Parathyroid adenoma (tissue), 2 donors: ENCODE measurements at regions not wholly inside any gene's neighbourhood (a gene's known extent, or its start where the extent isn't known, plus 50 kb on each side); places are given as distances from the start of the nearest gene placed in this dataset.

Experiments used
- H2AFZ ChIP-seq: fragments of 300-600 bp; sonication (generic); one replicate; pipeline ENCODE4 v1.7.0; 2017; ENCODE audit warnings: antibody characterized with exemption, mild to moderate bottlenecking
- H3K27ac ChIP-seq: fragments of 300-600 bp; sonication (generic); one replicate; pipeline ENCODE4 v1.7.0; 2017
- H3K27me3 ChIP-seq: fragments of 300-600 bp; sonication (generic); one replicate; pipeline ENCODE4 v1.7.0; 2017; ENCODE audit warnings: low read length; ENCODE audit not compliant: control insufficient read depth, insufficient read depth
- H3K36me3 ChIP-seq: fragments of 300-600 bp; sonication (generic); one replicate; pipeline ENCODE4 v1.7.0; 2017; ENCODE audit warnings: low read length; ENCODE audit not compliant: control insufficient read depth, insufficient read depth
- H3K4me1 ChIP-seq: fragments of 300-600 bp; sonication (generic); one replicate; pipeline ENCODE4 v1.7.0; 2017; ENCODE audit warnings: control low read depth
- H3K4me2 ChIP-seq: fragments of 300-600 bp; sonication (generic); one replicate; pipeline ENCODE4 v1.7.0; 2017; ENCODE audit warnings: low read length
- H3K4me3 ChIP-seq: fragments of 300-600 bp; sonication (generic); one replicate; pipeline ENCODE4 v1.7.0; 2017; ENCODE audit warnings: low read depth, low read length
- H3K79me2 ChIP-seq: fragments of 300-600 bp; sonication (generic); one replicate; pipeline ENCODE4 v1.7.0; 2017; ENCODE audit warnings: control low read depth
- H3K9ac ChIP-seq: fragments of 300-600 bp; sonication (generic); one replicate; pipeline ENCODE4 v1.7.0; 2017; ENCODE audit warnings: mild to moderate bottlenecking
- H3K9me3 ChIP-seq: fragments of 300-600 bp; sonication (generic); one replicate; pipeline ENCODE4 v1.7.0; 2017; ENCODE audit warnings: low read length; ENCODE audit not compliant: control insufficient read depth
- TF ChIP-seq, protein P1 (sequence below): fragments of 300-600 bp; sonication (generic); IDR thresholded peaks from one replicate; pipeline ENCODE4 v1.7.0; 2017; ENCODE audit warnings: antibody characterized with exemption, mild to moderate bottlenecking
- donor health status: primary hyperparathyroidism.

DNA sequence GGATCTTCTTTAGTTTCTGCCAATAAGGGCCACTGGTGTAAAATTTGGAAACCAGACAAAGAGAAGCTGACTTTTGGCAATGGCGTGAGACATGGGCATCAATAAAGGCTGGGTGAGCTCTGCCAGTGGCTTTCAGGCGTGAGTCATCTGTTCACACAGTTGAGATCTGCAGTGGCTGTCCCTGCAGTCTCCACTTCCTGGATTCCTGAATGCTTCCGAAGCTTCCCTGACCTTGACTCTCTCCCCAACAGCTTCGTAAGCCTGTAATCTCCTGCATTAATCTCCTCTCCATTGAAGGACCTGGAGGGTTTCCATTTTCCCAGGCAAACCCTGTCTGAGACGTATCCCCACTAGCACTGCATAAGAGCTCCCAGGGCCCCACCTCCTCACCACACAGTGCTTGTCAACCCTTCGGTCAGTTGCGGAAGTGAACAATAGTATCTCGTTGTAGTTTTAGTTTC lies 574.7 kb downstream of the TBC1D22A start:
- Histone ChIP-seq H3K4me1 (no peaks in the 10 kb centered on the region), H3K27me3 (no peaks in the 10 kb centered on the region), H3K9me3 (no peaks in the 10 kb centered on the region), H3K27ac (no peak overlapping the region), H3K9ac (no peak overlapping the region), H3K4me3 (no peak overlapping the region), H2AFZ (no peak overlapping the region), H3K36me3 (no peaks in the 10 kb centered on the region), H3K4me2 (no peak overlapping the region), H3K79me2 (no peaks in the 10 kb centered on the region)
- TF ChIP-seq, protein P1, sequence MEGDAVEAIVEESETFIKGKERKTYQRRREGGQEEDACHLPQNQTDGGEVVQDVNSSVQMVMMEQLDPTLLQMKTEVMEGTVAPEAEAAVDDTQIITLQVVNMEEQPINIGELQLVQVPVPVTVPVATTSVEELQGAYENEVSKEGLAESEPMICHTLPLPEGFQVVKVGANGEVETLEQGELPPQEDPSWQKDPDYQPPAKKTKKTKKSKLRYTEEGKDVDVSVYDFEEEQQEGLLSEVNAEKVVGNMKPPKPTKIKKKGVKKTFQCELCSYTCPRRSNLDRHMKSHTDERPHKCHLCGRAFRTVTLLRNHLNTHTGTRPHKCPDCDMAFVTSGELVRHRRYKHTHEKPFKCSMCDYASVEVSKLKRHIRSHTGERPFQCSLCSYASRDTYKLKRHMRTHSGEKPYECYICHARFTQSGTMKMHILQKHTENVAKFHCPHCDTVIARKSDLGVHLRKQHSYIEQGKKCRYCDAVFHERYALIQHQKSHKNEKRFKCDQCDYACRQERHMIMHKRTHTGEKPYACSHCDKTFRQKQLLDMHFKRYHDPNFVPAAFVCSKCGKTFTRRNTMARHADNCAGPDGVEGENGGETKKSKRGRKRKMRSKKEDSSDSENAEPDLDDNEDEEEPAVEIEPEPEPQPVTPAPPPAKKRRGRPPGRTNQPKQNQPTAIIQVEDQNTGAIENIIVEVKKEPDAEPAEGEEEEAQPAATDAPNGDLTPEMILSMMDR, result no peak

DNA sequence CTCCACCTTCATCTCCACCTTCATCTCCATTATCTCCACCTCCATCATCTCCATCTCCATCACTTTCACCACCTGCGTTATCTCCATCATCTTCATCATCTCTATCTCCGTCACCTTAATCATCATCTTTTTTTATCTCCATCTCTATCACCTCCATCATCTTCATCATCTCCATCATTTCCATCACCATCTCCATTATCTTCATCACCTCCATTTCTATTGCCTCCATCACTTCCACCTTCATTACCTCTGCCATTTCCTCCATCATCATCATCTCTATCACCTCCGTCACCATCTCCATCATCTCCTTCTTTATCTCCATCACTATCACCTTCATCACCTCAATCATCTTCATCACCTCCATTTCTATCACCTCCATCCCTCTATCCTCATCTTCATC lies 573.5 kb downstream of the TBC1D22A start:
- H3K27ac ChIP-seq, result no peak overlapping the region
- H3K79me2 ChIP-seq, result no peaks in the 10 kb centered on the region
- TF ChIP-seq, protein P1, result no peak
- no peak overlapping the region for H3K4me2 ChIP-seq
- H3K4me3 ChIP-seq, result no peak overlapping the region
- no peaks in the 10 kb centered on the region for H3K27me3 ChIP-seq
- no peak overlapping the region for H2AFZ ChIP-seq
- H3K36me3 ChIP-seq, result no peaks in the 10 kb centered on the region
- H3K9me3 ChIP-seq, result no peaks in the 10 kb centered on the region
- H3K9ac ChIP-seq, result no peak overlapping the region
- H3K4me1 ChIP-seq, result no peaks in the 10 kb centered on the region

DNA sequence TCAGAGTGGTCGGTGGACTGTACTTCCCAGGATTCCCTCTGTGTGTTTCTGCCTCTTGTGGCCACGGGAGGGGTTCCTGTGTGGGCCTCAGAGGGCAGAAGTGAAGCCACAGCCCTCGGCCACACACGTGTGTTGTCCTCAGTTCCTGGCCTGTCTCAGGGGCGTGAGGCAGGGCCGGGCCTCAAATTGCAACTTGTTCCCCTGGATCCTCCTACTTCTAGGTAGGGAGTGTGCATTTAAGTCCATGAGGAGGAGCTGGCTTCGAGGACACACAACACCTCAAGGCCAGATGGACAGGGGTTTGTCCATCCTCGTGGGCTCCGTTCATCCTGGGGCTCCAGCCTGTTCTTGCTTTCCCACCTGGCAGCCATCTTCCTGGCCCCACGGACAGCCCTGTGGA lies 573.0 kb downstream of the TBC1D22A start:
- H2AFZ ChIP-seq, result no peak overlapping the region
- H3K9me3 ChIP-seq, result no peaks in the 10 kb centered on the region
- H3K4me2 ChIP-seq, result no peak overlapping the region
- H3K4me1 ChIP-seq, result no peaks in the 10 kb centered on the region
- H3K36me3 ChIP-seq, result no peaks in the 10 kb centered on the region
- no peak overlapping the region for H3K27ac ChIP-seq
- no peaks in the 10 kb centered on the region for H3K79me2 ChIP-seq
- H3K4me3 ChIP-seq, result no peak overlapping the region
- TF ChIP-seq, protein P1, result no peak
- H3K27me3 ChIP-seq, result no peaks in the 10 kb centered on the region
- H3K9ac ChIP-seq, result no peak overlapping the region

DNA sequence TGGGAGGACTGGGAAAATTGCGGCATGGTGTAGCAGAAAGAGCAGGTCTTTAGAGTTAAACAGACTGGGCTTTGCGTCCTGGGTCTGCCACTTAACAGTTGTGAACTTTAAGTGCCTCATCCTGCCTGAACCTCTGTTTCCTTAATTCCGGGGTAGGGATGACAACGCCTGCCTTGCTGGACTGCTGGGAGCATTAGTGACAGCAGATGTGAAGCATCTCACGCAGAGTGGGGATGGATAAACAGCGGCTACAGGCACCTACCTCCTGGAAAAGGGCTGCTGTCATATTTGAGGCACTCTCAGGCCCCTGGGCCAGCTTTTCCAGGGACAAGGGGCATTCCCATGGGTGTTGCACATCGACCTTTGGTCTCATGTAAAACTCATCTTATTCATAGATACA lies 572.2 kb downstream of the TBC1D22A start:
- H3K36me3 ChIP-seq, result no peaks in the 10 kb centered on the region
- H3K9ac ChIP-seq, result no peak overlapping the region

DNA sequence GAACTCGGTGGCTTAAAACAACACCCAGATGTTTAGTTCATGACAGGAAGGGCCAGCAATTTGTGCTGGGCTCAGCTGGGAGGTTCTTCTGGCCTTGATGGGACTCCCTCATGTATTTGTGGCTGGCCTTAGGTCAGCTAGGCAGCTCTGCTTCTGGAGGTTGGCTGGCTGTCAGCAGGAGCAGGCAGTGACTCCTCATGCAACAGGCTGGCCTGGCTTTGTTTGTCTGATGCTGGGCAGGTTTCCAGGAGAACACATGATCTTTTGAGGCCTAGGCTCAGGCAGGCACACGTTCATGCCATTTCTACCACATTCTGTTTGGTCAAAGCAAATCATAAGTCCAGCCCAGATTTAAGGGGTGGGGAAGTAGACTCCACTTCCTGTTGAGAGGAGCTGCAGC lies 571.2 kb downstream of the TBC1D22A start:
- Histone ChIP-seq H3K79me2 (no peaks in the 10 kb centered on the region), H3K36me3 (no peaks in the 10 kb centered on the region), H3K27ac (no peak overlapping the region), H3K4me2 (no peak overlapping the region), H3K27me3 (no peaks in the 10 kb centered on the region), H3K9me3 (no peaks in the 10 kb centered on the region), H2AFZ (no peak overlapping the region), H3K4me3 (no peak overlapping the region), H3K9ac (no peak overlapping the region), H3K4me1 (no peaks in the 10 kb centered on the region)
- TF ChIP-seq, protein P1, result no peak

More for the DNA sequence above, 572.2 kb downstream of the TBC1D22A start:
- no peak overlapping the region for H3K27ac ChIP-seq
- TF ChIP-seq, protein P1, result no peak
- no peaks in the 10 kb centered on the region for H3K4me1 ChIP-seq
- no peaks in the 10 kb centered on the region for H3K79me2 ChIP-seq
- H3K4me3 ChIP-seq, result no peak overlapping the region
- no peak overlapping the region for H3K4me2 ChIP-seq
- no peaks in the 10 kb centered on the region for H3K9me3 ChIP-seq
- H2AFZ ChIP-seq, result no peak overlapping the region
- H3K27me3 ChIP-seq, result no peaks in the 10 kb centered on the region
